Body of pancreas (tissue), 4 donors: ENCODE measurements at regions not wholly inside any gene's neighbourhood (a gene's known extent, or its start where the extent isn't known, plus 50 kb on each side); places are given as distances from the start of the nearest gene placed in this dataset.

ENCODE experiments used
- POLR2A ChIP-seq, 3 donors: fragments of 450-650 bp; IDR thresholded peaks; one replicate each; pipeline ENCODE4 v1.6.1; 2016; ENCODE audit warnings: antibody characterized with exemption in 3 of 3, mild to moderate bottlenecking in 2 of 3
- TF ChIP-seq, protein P1 (sequence below), 7 experiments: fragments of 450-650 bp in 4 of 7; fragments of 200-600 bp in 3 of 7; sonication (generic) in 3 of 7; IDR thresholded peaks; one replicate each; pipeline ENCODE4 v1.5.1; 2016 to 2019; ENCODE audit warnings: antibody characterized with exemption in 7 of 7

GRCh38 chr2:126300348-126300747, 355.6 kb upstream of the GYPC start:
- TF ChIP-seq POLR2A (IDR thresholded peaks at IDR 0.05): no peak
- TF ChIP-seq, protein P1, sequence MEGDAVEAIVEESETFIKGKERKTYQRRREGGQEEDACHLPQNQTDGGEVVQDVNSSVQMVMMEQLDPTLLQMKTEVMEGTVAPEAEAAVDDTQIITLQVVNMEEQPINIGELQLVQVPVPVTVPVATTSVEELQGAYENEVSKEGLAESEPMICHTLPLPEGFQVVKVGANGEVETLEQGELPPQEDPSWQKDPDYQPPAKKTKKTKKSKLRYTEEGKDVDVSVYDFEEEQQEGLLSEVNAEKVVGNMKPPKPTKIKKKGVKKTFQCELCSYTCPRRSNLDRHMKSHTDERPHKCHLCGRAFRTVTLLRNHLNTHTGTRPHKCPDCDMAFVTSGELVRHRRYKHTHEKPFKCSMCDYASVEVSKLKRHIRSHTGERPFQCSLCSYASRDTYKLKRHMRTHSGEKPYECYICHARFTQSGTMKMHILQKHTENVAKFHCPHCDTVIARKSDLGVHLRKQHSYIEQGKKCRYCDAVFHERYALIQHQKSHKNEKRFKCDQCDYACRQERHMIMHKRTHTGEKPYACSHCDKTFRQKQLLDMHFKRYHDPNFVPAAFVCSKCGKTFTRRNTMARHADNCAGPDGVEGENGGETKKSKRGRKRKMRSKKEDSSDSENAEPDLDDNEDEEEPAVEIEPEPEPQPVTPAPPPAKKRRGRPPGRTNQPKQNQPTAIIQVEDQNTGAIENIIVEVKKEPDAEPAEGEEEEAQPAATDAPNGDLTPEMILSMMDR (IDR thresholded peaks at IDR 0.05): no peak
